HG02981 (cell line): ENCODE measurements at regions not wholly inside any gene's neighbourhood (a gene's known extent, or its start where the extent isn't known, plus 50 kb on each side); places are given as distances from the start of the nearest gene placed in this dataset.

Source experiments
- ATAC-seq: cut with Tn5 transposase; IDR thresholded peaks from one replicate; pipeline ENCODE4 v1.9.1; 2021; ENCODE audit warnings: mild to moderate bottlenecking, moderate library complexity; ENCODE audit not compliant: unreplicated experiment

DNA sequence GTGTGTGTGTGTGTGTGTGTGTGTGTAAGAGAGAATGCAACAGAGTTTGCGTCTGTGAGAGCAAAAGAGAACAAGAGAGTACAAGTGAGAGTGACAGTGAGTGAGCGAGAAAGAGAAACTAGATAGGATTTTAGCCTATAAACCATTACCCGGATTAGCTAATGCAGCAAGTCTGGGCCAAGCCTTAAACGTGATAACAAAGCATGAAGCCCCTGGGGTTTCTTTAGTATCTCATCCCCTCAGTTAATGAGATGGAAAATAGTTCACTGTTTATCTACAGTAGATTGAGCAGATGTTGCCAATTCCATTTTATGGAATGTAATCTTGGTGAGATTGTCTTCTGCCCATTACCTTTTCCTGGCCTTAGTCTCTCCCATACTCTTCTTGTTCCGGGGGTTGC lies 114.5 kb downstream of the MAT2B start:
- no peak for ATAC-seq

DNA sequence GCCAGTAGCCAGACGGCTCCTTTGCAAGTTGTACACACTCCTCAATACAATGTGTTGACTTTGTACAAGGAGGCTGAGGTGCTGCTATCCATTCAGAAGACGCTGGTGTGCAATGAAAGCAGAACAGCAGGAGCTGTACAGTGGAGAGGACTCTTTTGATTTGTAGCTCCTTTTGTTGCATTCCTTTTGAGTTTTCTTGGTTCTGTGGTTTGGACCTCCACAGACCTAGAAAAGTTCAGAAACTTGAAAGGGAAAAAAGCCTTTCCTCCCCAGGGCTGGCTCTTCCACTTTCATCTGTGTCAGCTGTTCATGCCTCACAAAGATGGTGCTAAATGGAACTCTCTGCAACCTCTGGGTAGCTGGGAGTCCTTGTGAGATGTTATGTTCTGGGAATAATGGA lies 117.4 kb downstream of the MAT2B start:
- no peak for ATAC-seq

DNA sequence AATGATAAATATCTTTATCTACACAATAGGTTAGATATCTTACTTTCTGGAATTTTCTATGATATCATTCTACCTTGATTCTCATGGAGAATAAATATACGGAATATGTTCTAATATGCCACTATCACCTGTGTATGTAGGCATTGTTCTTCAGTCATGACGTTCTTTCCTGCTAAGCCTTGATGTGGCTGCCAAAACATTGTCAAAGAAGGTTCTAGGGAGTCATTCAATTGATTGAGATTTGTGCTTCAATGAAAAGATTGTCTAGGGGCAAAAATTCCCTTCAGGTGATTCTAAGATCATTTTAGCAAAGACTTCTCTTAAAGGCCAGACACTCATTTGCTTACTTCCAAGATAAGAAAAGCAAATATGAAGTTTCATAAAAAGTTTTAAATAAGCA lies 118.1 kb downstream of the MAT2B start:
- ATAC-seq, result no peak

DNA sequence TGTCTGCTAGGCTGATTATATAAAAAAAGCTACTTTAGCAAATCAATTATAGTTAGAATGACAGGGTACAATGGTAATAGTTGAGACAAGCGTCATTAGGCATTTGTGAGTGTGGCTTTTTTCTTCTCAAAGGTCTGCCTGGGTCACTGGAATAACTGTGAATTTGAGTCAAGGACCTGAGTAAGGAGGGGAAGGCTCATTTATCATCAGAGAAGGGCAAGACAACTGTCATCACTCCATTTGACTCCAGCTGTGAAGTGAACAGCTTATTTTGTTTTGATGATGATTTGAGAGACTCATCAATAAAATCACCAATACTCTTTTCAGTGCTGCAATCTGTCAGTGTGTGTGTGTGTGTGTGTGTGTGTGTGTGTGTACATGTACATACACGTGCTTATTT lies 118.6 kb downstream of the MAT2B start:
- ATAC-seq, result no peak

DNA sequence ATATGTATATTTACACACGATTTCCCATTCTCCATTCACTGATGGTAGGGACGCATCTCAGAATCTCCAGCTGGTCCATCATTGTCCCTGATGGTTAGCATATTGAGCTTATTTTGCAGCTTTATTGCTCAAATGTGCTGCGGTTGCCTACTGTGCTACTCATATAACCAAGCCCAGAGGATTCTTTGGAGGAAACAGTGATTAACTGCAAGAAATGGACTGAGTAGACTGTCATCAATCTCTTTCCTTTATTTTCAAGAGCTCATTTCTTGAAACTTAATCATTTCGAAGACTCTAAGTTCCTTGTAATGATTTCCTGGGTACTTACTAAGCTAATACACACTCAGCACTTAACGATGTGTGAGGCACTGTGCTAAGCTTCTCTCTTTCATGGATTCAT lies 119.0 kb downstream of the MAT2B start:
- ATAC-seq, result no peak

DNA sequence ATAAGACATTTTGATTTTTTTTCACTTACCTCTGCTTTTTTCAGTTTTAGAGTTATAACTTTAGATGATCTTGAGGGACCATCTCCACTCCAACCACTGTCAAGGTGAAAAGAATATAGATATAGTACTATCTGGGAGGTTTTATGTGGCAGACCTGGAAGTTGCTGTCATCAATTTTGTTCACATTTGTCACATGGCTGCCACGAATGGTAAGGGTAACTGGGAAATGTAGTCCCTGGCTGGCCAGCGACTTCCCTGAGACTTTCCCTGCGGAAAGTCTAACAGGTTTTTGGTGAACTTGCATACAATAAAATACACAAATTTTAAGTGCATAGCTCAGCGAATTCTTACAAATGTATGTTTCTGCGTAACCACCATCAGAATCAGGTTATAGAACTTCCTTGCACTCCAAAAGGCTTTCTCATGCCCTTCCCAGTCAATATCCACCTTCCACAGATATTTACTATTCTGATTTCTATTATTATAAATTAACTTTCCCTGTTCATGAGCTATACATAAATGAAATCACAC lies 121.5 kb downstream of the MAT2B start:
- ATAC-seq, result no peak

DNA sequence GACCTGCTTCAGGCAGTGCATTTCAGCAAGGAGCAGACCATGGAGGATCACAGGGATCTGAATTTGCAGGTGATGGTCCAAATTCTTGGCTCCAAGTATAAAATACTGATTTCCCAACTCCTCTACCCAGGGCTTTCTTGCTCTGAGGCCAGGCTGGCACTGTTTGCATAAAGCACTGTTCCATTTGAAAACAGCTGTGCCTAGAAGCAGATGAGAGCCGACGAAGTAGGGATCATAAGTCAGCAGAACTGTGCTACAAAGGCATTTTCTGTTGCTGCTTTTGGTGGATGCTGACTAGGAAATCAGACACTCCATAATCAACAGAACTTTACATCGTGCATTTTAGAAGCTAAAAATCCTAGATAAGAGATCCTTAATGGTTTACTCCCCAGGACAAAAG lies 126.4 kb downstream of the MAT2B start:
- ATAC-seq, result no peak

DNA sequence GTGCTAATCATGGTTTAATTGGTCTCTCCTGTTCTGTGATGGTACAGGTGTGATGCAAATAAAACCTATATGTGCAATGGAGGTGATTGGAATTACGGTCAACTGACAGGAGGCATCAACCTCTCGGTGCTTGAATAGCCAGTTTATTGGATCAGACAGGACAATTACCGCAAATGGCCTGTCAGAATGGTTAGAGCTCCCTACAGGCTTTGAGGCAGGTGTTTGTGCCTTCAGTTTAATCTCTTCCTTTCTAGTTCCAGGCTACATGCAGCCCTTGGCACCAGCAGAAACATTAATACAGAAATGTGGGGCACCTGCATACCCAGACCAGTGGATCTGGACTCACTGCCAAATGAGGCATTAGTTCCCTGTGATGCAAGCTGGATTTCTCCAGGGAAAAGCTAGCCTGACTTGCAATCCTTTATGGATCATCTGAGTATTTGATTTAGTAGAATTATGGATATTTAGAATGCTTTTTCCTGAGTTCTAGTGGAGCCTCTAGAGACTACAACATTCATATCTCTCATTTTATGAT lies 128.6 kb downstream of the MAT2B start:
- ATAC-seq, result no peak

DNA sequence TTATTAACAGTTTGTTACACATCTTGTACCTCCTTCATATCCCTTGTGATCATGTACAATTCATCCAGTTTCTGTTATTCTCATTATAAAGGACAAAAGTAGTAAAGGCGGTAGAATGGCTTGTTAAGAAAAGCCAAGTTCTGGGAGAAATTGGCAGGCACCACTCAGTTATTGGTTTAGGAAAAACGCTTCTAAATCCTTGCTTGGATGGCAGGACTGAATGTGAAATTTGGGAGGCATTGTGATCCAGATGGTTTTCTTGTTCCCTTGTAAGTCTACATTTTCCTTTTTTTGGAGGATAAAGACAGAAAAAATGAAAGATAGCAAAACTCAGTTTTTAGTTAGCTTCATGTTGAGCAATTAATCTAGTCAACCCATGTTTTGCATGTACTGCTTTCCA lies 130.2 kb downstream of the MAT2B start:
- no peak for ATAC-seq

DNA sequence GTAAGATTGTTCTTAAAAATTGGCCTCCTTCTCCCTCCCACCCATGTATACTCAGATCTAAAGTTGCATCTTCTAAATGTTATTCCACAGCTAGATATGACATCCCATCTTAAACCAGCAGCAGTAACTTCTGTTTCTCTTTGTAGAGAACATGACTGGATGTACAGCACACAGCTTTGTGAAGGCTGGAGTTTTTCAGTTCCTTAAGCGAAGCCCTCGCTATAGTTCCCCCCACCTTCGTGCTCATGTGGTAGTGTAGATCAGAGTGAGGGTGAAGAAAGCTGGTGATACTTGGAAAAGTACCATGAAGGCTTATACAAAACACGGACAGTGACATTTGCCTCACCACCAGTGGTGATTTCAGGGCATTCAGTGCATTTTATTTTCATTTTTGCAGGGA lies 137.5 kb downstream of the MAT2B start:
- ATAC-seq, result no peak

DNA sequence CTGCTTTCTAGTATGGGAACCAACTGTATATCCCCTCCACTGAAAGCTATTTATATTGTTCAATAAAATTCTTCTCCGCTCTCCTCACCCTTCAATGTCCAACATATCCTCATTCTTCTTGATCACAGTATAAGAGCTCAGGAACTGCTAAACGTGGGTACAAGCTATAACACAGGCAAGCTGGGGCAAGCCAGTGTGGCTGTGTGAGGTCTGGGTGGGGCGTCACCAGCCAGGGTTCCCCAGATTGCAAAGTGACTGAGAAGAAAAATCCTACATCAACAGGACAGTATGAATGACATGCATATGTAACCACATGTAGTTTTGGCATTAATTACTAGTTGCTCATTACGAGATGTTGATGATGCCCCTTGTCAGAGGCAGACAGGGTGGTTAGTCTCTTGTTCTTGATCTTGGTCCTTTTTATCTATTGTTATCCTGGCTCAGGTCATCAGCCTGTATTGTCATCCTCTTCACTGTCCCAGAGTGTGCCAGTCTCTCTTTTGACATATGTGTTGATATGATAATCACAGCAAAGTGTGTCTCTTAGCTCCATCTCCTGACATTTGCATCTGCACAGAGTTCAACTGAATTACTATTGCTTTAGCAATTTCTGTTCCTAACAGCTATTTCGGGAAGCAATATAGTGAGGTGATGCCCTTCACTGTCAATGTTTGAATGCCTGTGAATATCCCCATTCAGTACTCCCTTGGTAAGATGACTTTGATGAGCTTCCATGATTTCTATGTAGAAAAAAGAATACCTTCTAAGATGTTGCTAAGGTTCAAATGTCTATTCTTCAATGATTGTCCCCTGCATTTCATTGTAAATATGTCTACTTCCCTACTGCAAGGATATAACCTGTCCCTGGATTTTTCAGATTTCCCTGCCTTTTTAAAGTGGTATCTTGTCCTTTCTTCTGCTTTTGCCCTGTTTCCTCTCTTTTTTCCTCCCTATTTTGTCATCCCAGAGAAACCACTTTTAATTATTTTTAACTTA lies 140.3 kb downstream of the MAT2B start:
- no peak for ATAC-seq

DNA sequence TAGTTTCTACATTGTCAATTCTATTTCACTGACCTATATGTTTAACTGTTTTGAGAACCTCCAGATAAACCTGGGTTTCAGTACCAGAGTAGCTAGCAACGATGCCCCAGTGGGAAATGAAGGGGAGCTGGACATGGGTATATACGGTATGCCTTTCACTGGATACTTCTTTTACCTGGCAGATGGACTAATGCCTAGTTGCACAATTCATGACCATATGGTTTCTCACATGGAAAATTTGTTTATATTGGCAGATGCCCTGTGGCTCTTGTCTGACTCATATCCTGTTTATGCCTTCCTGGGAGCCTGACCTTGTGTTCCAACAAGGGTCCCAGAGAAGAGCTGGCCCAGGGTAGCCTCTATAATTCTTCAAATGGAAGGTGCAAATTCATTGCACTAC lies 144.1 kb downstream of the MAT2B start:
- no peak for ATAC-seq

DNA sequence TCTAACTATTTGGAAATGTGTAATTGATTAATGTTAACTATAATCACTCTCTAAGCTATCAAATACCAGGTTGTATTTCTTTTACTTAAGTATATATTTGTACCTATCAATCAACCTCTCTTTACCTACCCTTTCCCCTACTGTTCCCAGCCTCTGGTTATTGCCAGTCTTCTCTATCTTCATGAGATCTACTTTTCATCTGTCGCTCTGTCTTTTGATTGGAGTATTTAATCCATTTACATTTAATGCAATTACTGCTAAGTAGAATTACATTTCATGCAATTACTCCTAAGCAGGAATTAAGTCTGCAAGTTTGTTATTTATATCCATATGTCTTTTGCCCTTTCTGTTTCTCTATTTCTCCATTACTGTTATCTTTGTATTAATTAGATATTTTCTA lies 148.1 kb downstream of the MAT2B start:
- ATAC-seq, result no peak

DNA sequence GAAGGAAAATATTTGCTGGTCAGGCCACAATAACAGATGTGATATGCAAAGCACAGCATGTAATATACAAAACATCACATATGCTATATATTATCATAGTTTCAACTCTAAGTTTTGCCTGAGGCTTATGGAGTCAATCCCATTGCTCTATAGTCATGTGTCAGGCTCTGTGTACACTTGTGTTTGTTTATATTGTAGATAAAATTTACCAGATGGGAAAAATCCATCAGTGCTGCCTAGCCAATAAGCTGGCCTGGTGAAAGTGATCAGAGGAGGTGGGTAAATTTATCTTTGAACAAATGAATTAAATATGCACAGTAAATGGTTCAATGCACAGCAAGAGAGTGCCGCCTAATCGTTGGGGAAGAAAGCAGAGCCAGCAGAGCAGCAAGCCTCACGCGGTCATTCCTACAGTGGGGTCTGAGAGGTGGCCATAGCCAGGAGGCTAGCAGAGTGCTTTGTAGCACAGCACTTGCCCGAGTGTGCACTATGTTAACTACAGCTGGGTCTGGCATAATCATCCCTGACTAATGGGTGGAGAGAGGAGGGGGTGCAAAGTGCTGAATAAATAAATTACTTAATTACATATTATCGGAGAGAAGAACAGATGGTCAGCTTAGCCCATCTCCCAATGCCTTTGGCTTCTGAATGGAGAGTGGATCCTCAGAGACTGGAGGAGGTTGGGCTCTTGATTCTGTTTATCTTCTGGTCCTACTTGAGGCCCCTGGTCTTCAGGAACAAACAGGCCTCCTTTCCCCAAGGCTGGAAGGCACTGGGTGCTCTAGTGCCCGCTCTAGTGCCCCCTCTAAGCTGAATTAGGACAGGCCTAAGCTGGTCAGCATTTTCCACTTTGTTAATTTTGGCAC lies 153.5 kb downstream of the MAT2B start:
- ATAC-seq, result no peak

DNA sequence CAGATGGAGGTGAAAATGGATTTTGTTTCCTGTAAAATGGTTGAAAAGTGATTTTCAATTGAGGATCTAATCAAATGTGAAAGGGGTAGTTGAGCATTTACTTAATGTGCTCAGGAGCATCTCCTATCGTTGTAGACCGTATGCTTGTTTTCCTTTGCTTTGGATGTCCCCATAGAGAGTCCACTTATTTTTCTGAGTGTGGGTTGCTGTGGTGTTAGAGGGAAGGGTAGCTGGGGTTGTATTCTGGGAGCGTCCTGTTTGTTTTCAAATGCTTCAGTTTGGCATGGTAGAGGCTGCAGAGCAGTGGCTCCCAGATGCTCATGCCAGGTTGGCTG lies 154.1 kb downstream of the MAT2B start:
- ATAC-seq, result no peak

DNA sequence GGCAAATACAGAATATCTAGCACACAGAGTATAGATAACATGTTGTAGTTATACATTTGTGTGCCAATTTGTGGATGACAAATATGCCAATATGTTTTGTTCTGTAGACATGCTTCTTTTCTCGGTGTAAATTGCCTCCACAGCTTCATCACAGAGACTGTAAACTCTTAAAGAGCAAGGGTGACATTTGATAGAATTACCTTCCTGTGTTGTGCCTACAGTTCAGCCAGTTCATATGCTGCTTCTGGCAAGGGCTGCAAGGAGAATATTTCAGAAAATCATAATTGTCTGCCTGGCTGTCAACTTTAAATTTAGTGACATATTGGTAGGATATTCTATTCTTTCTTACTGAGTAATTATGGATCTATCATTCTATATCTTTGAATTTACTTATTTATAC lies 155.1 kb downstream of the MAT2B start:
- ATAC-seq, result no peak

DNA sequence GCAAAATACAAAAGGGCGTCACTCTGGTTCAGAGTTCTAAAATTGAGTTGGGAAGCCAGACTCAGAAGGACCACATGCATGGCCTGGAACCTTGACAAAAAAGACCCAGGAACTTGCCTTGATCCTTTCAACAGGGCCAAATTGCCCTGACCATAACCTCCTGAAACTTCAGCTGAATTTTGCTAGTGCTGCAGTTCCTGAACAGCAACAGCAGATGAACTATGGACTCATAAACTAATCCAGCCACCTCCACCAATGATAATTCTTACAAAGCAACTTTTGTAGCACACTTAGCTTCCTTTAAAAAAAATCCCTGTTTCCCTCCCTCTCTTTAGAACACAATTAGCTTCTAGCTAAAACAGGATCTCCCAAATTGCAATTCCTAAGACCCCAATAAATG lies 155.9 kb downstream of the MAT2B start:
- no peak for ATAC-seq

DNA sequence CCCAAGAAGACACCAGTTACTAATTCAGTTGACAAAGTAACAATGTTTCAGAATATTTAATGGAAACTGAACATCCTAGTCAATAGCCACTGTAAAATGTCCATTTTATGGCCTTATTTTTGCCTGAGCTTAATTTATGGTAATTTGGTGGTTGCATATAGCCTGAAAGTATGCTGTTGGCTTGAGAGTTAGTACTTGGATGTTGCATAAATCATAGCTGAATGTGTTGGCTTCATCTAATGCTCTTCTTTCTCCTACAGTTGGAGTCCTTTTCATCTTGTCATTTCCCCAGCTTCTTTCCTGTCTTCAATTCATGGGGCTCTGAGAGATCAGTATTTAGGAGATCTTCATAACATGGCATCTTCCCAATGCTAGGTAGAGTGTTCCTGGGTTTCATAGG lies 164.6 kb downstream of the MAT2B start:
- no peak for ATAC-seq

DNA sequence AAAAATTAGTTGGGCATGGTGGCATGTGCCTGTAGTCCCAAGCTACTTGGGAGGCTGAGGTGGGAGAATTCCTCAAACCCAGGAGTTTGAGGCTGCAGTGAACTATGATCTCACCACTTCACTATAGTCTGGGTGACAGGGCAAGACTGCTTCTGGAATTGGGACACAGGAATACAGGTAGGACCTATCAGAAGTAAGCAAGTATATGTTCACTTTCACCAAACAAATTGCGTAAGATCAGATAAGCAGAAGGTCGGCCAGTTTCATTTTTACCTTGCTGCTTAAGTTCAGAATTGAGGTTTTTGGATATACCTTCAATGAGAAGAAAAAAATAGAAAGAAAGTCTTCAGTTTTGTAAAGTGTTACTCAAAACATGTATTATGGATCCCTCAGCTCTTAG lies 171.7 kb downstream of the MAT2B start:
- ATAC-seq, result no peak

DNA sequence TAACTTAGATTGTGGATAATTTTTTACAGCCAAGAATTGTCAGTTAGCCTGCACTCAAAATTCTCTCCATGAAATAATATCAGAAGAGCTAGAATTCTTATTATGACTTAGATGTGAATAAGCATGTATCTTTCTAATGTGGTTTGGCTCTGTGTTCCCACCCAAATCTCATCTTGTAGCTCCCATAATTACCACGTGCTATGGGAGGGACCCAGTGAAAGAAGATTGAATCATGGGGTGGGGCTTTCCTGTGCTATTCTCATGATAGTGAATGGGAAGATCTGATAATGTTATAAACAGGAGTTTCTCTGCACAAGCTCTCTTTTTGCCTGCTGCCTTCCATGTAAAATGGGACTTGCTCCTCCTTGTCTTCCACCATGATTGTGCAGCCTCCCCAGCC lies 176.8 kb downstream of the MAT2B start:
- no peak for ATAC-seq

DNA sequence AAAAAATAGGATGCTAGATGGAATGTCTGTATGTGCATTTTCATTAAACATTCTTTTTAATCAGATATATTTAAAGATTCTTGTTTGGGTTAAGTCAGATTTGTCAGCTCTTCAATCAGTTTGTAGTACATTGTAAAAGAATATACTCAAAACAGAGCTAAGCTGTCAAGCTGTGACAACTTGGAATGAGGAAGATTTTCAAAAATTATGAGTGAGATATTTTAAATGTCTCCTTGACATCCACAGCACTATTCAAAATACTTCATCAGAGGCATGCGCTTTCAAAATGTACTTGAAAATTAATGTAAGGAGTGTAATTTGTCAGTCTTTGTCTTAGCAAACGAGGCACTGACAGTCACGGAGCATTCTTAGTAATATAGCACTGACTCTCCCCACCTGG lies 182.0 kb downstream of the MAT2B start:
- no peak for ATAC-seq

DNA sequence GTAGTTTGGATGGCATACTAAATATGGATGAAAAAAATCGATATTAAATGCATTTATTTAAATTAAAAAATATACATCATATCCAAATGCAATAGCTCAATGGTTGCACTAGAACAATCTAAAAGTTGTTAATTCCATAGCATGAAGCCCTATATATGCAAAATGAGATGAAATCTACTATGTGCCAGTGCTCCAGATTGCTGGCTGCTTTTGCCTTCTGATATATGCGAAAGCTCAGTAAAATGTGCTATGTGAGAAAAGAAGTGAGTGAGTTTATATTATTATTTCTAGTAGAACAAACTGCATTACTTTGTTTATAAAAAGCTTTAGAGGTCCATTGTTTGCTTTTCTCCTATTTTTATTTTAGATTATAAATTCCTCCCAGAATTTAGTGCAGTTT lies 186.7 kb downstream of the MAT2B start:
- no peak for ATAC-seq
